ENCODE measurements at regions not wholly inside any gene's neighbourhood (a gene's known extent, or its start where the extent isn't known, plus 50 kb on each side); places are given as distances from the start of the nearest gene placed in this dataset.

- 76 to 81% methylated on average over 9 of the region's 9 CpGs for WGBS, 2 donors
- DNase-seq (no peak), ATAC-seq (ENCODE audit: insufficient read depth, low FRiP score) (no peak)
- TF ChIP-seq CTCF (IDR thresholded peaks at IDR 0.05; ENCODE audit: control extremely low read depth, extremely low read depth), result no peak
- Histone ChIP-seq H3K4me3 (no peak overlapping the region), H3K27ac (ENCODE audit: low read depth in 1 of 2, low read length in 1 of 2) (no peak overlapping the region), H3K4me1 (ENCODE audit: control insufficient read depth in 5 of 5, insufficient read depth in 5 of 5, low read length in 5 of 5) (peaks cover 0 to 2% (median 0%) of the 10 kb centered on the region in 5 donors), H3K27me3 (ENCODE audit: control insufficient read depth in 3 of 3, insufficient read depth in 3 of 3, low read length in 2 of 3) (peaks cover 0 to 28% (median 2%) of the 10 kb centered on the region in 3 donors), H3K9me3 (ENCODE audit: control insufficient read depth in 4 of 4, insufficient read depth in 3 of 4, low read length in 3 of 4) (no peaks in the 10 kb centered on the region), H3K9ac (ENCODE audit: insufficient read depth in 1 of 2, low read length in 2 of 2) (no peak overlapping the region), H3K36me3 (ENCODE audit: control insufficient read depth in 4 of 4, insufficient read depth in 4 of 4, low read length in 4 of 4) (no peaks in the 10 kb centered on the region)
Observed at GRCh38 chr20:63129376-63129965, 86.5 kb downstream of the YTHDF1 start.

GRCh38 chr20:63128956-63129355 is 87.0 kb downstream of the YTHDF1 start:
- no peaks in the 10 kb centered on the region for H3K9me3 ChIP-seq (ENCODE audit: control insufficient read depth in 4 of 4, insufficient read depth in 3 of 4, low read length in 3 of 4)
- no peak for DNase-seq
- peaks cover 0 to 2% (median 0%) of the 10 kb centered on the region in 5 donors for H3K4me1 ChIP-seq (ENCODE audit: control insufficient read depth in 5 of 5, insufficient read depth in 5 of 5, low read length in 5 of 5)
- WGBS, 2 donors, result 85 to 89% methylated on average over 17 of the region's 17 CpGs
- no peaks in the 10 kb centered on the region for H3K36me3 ChIP-seq (ENCODE audit: control insufficient read depth in 4 of 4, insufficient read depth in 4 of 4, low read length in 4 of 4)
- H3K27ac ChIP-seq (ENCODE audit: low read depth in 1 of 2, low read length in 1 of 2), result no peak overlapping the region
- H3K9ac ChIP-seq (ENCODE audit: insufficient read depth in 1 of 2, low read length in 2 of 2), result no peak overlapping the region
- ATAC-seq (ENCODE audit: insufficient read depth, low FRiP score), result no peak
- no peak for TF ChIP-seq CTCF (IDR thresholded peaks at IDR 0.05; ENCODE audit: control extremely low read depth, extremely low read depth)
- H3K27me3 ChIP-seq (ENCODE audit: control insufficient read depth in 3 of 3, insufficient read depth in 3 of 3, low read length in 2 of 3), result peaks cover 0 to 28% (median 2%) of the 10 kb centered on the region in 3 donors
- H3K4me3 ChIP-seq, result no peak overlapping the region

GRCh38 chr20:63128367-63128766 is 87.6 kb downstream of the YTHDF1 start:
- no peak for ATAC-seq (ENCODE audit: insufficient read depth, low FRiP score)

More at GRCh38 chr20:63128367-63128766, 87.6 kb downstream of the YTHDF1 start:
- Histone ChIP-seq H3K4me3 (no peak overlapping the region), H3K4me1 (ENCODE audit: control insufficient read depth in 5 of 5, insufficient read depth in 5 of 5, low read length in 5 of 5) (peaks cover 0 to 2% (median 0%) of the 10 kb centered on the region in 5 donors), H3K9ac (ENCODE audit: insufficient read depth in 1 of 2, low read length in 2 of 2) (no peak overlapping the region), H3K27ac (ENCODE audit: low read depth in 1 of 2, low read length in 1 of 2) (no peak overlapping the region), H3K9me3 (ENCODE audit: control insufficient read depth in 4 of 4, insufficient read depth in 3 of 4, low read length in 3 of 4) (no peaks in the 10 kb centered on the region), H3K36me3 (ENCODE audit: control insufficient read depth in 4 of 4, insufficient read depth in 4 of 4, low read length in 4 of 4) (no peaks in the 10 kb centered on the region), H3K27me3 (ENCODE audit: control insufficient read depth in 3 of 3, insufficient read depth in 3 of 3, low read length in 2 of 3) (peaks cover 0 to 28% (median 2%) of the 10 kb centered on the region in 3 donors)
- no peak for DNase-seq
- WGBS, 2 donors, result 94 to 95% methylated on average over 30 of the region's 30 CpGs
- no peak for TF ChIP-seq CTCF (IDR thresholded peaks at IDR 0.05; ENCODE audit: control extremely low read depth, extremely low read depth)
